Cerebellar cortex (tissue), 1 donor: ENCODE measurements at regions not wholly inside any gene's neighbourhood (a gene's known extent, or its start where the extent isn't known, plus 50 kb on each side); places are given as distances from the start of the nearest gene placed in this dataset.
A peak's percentile ranks its signal among the peaks of the same experiment; 100 is the strongest.

Source experiments
- DNase-seq: peaks from one replicate; pipeline ENCODE4 v3.0.0-alpha.2; 2015; ENCODE audit warnings: low spot score

GRCh38 chr2:71891719-71892422 lies 255.8 kb downstream of the CYP26B1 start:
- DNase-seq = no peak

- no peak for DNase-seq
Observed at GRCh38 chr2:71891155-71891554, 256.5 kb downstream of the CYP26B1 start.

GRCh38 chr2:71889759-71890684 lies 257.6 kb downstream of the CYP26B1 start:
- no peak for DNase-seq

GRCh38 chr2:71888751-71889445 lies 258.8 kb downstream of the CYP26B1 start:
- DNase-seq = no peak

- no peak for DNase-seq
Observed at GRCh38 chr2:71887196-71887595, 260.5 kb downstream of the CYP26B1 start.

GRCh38 chr2:71886241-71886640 lies 261.4 kb downstream of the CYP26B1 start:
- no peak for DNase-seq

GRCh38 chr2:71884303-71885042 lies 263.2 kb downstream of the CYP26B1 start:
- no peak for DNase-seq

- peak; percentile 33 for DNase-seq
Observed at GRCh38 chr2:71882949-71883472, 264.7 kb downstream of the CYP26B1 start.

- no peak for DNase-seq
Observed at GRCh38 chr2:71882236-71882946, 265.3 kb downstream of the CYP26B1 start.

- DNase-seq = no peak
Observed at GRCh38 chr2:71880846-71881610, 266.6 kb downstream of the CYP26B1 start.

GRCh38 chr2:71880287-71880686 lies 267.4 kb downstream of the CYP26B1 start:
- DNase-seq = no peak

- no peak for DNase-seq
Observed at GRCh38 chr2:71879509-71880184, 268.0 kb downstream of the CYP26B1 start.

GRCh38 chr2:71878626-71879508 lies 268.8 kb downstream of the CYP26B1 start:
- DNase-seq = no peak

- DNase-seq = no peak
Observed at GRCh38 chr2:71877636-71878035, 270.0 kb downstream of the CYP26B1 start.

- no peak for DNase-seq
Observed at GRCh38 chr2:71876542-71877451, 270.9 kb downstream of the CYP26B1 start.

- no peak for DNase-seq
Observed at GRCh38 chr2:71872466-71873051, 275.1 kb downstream of the CYP26B1 start.

GRCh38 chr2:71865391-71865965 lies 282.2 kb downstream of the CYP26B1 start:
- no peak for DNase-seq
